ENCODE measurements at regions not wholly inside any gene's neighbourhood (a gene's known extent, or its start where the extent isn't known, plus 50 kb on each side); places are given as distances from the start of the nearest gene placed in this dataset.

- TF ChIP-seq PKNOX1 (IDR thresholded peaks at IDR 0.05) (no peak), ZNF384 (IDR thresholded peaks at IDR 0.05) (no peak), FOXK2 (IDR thresholded peaks at IDR 0.05) (no peak), CTBP1 (IDR thresholded peaks at IDR 0.05; ENCODE audit: borderline replicate concordance) (no peak), ELF4 (IDR thresholded peaks at IDR 0.05) (no peak)
Measured at GRCh38 chr17:34412965-34413441, 50.0 kb upstream of the CCL1 start.

Measured in HEK293T (cell line).